ENCODE measurements at regions not wholly inside any gene's neighbourhood (a gene's known extent, or its start where the extent isn't known, plus 50 kb on each side); places are given as distances from the start of the nearest gene placed in this dataset.

DNA sequence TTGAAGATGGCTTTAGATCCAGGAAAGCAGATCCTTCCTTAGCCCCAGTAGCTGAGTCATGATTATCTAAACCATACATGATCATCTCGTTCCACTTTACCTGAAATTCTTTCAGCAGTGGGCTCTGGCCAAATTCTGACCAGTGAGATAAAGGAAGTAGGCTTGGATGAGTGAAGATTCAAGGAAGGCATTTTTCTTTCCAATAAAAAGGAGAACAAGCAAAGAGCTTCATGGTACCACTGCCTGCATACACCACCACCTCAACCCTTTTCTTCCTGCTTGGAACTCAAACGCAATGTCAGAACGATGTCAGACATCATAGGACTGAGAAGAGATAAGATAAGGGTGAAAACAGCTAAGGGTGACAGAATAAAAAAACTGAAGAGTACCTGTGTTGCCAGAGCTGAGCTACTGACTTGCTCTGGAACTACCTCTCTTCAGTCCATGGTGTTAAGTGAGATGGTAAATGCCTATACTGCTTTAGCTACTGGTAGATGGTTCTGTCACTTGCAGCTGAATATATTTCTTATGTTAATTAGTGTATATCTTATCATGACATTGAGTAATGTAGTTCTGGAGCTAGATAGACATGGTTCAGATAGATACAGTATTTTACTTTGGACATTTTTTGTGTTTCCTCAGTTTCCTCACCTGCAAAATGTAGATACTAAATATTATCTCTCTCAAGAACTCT is 58.7 kb upstream of the ACVR1 start:
- Histone ChIP-seq H3K4me1 (ENCODE audit: low read depth) (peaks cover 49% of the 10 kb centered on the region), H3K36me3 (no peaks in the 10 kb centered on the region), H3K9me3 (ENCODE audit: low read depth) (no peaks in the 10 kb centered on the region), H3K27me3 (no peaks in the 10 kb centered on the region), H3K27ac (no peak overlapping the region), H3K4me3 (no peak overlapping the region)
- no peak for DNase-seq (ENCODE audit: low read depth in 1 of 2, low spot score in 1 of 2)
- TF ChIP-seq, protein P1, sequence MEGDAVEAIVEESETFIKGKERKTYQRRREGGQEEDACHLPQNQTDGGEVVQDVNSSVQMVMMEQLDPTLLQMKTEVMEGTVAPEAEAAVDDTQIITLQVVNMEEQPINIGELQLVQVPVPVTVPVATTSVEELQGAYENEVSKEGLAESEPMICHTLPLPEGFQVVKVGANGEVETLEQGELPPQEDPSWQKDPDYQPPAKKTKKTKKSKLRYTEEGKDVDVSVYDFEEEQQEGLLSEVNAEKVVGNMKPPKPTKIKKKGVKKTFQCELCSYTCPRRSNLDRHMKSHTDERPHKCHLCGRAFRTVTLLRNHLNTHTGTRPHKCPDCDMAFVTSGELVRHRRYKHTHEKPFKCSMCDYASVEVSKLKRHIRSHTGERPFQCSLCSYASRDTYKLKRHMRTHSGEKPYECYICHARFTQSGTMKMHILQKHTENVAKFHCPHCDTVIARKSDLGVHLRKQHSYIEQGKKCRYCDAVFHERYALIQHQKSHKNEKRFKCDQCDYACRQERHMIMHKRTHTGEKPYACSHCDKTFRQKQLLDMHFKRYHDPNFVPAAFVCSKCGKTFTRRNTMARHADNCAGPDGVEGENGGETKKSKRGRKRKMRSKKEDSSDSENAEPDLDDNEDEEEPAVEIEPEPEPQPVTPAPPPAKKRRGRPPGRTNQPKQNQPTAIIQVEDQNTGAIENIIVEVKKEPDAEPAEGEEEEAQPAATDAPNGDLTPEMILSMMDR (IDR thresholded peaks at IDR 0.05; ENCODE audit: low read depth, low read length) = no peak

DNA sequence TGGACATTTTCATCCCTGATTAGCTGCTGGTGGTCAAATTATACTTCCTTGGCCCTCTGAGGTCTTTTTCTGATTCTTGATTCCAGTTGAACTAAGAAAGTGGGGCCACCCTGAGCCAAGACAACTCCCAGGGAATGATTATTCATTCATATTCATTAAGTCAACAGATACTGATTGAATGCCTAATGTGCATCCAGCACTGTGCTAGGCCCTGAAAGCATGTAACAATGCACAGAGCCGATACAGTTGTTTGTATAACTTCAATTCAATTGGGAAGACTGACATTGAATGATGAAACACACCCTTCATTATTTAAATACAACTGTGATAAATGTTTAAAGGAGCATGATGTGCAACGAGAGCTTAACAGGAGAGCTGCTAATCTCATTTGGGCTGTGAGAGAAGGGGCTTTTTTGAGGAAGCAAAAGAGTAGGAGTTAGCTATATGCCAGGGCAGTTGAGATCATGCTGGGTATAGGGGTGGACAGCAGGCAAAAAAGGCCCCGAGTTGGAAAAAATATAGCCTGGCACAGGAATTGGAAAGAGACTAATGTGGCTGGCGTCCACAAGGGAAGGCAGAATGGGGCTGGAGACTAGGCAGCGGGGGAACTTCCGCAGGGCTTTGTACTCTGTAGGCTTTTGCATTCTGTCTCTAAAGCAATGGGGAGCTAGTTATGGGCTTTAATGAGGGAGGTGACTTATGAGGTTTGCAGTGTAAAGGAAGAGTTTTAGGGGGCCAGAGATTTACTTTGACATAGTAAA is 57.2 kb upstream of the ACVR1 start:
- TF ChIP-seq, protein P1 (IDR thresholded peaks at IDR 0.05; ENCODE audit: low read depth, low read length) = no peak
- no peaks in the 10 kb centered on the region for H3K36me3 ChIP-seq
- H3K4me1 ChIP-seq (ENCODE audit: low read depth) = peaks cover 39% of the 10 kb centered on the region
- H3K4me3 ChIP-seq = no peak overlapping the region
- DNase-seq (ENCODE audit: low read depth in 1 of 2, low spot score in 1 of 2) = no peak
- no peaks in the 10 kb centered on the region for H3K27me3 ChIP-seq
- H3K27ac ChIP-seq = no peak overlapping the region
- H3K9me3 ChIP-seq (ENCODE audit: low read depth) = no peaks in the 10 kb centered on the region

DNA sequence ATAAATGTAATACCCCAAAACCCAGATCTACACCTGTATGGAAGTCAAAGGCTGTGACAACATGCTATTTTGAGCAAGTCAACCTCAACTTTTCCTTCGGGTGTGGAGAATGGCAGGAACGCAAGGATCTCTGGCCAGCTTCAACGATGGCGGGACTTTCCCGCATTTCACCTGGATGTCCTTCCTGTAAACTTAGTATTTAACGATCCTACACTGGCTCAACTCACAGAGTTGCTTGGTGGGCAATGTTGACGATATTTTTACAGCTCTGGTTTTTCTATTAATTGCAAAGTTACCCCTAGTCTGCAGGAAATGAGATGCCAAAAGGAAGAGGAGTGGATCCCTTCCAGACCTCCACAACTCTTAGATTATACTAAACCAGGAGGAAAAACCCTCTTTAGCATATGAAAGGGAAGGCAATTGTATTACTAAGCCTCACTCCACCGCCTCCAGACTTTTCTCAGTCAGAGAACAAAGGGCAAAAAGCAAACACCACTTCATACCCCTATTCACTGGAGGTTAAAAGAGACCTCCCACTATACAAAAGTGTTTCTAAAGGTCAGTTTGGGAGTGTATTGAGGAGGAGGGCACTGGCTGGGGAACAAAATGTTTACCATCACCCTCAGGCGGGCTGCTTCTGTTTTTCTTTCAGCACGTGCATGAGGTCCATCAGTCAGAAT is 56.5 kb upstream of the ACVR1 start:
- no peaks in the 10 kb centered on the region for H3K27me3 ChIP-seq
- no peaks in the 10 kb centered on the region for H3K36me3 ChIP-seq
- H3K4me3 ChIP-seq = no peak overlapping the region
- peaks cover 32% of the 10 kb centered on the region for H3K4me1 ChIP-seq (ENCODE audit: low read depth)
- H3K27ac ChIP-seq = no peak overlapping the region
- TF ChIP-seq, protein P1 (IDR thresholded peaks at IDR 0.05; ENCODE audit: low read depth, low read length) = no peak
- no peaks in the 10 kb centered on the region for H3K9me3 ChIP-seq (ENCODE audit: low read depth)
- DNase-seq (ENCODE audit: low read depth in 1 of 2, low spot score in 1 of 2) = no peak

DNA sequence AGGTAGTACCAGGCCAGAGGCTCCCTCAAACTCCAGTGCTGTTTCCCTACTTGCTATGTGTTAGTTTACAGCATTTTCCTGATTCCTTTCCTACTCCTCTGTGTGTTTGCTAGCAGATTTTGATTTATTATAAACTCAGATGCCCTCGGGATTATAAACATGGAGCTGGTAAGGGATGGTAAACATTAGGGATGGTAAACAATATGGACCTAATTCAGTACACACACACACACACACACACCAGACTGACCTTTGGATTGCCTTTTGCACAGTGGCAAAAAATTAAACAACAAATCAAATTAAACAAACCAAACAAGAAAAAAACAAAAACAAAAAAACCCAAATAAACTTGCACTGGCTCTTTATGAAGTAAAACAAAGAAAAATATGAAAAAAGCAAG is 55.4 kb upstream of the ACVR1 start:
- H3K4me1 ChIP-seq (ENCODE audit: low read depth) = peaks cover 32% of the 10 kb centered on the region
- no peaks in the 10 kb centered on the region for H3K36me3 ChIP-seq
- H3K27ac ChIP-seq = peak overlapping the region; percentile 2
- no peaks in the 10 kb centered on the region for H3K9me3 ChIP-seq (ENCODE audit: low read depth)
- no peaks in the 10 kb centered on the region for H3K27me3 ChIP-seq
- DNase-seq (ENCODE audit: low read depth in 1 of 2, low spot score in 1 of 2) = no peak
- TF ChIP-seq, protein P1 (IDR thresholded peaks at IDR 0.05; ENCODE audit: low read depth, low read length) = no peak
- H3K4me3 ChIP-seq = no peak overlapping the region

DNA sequence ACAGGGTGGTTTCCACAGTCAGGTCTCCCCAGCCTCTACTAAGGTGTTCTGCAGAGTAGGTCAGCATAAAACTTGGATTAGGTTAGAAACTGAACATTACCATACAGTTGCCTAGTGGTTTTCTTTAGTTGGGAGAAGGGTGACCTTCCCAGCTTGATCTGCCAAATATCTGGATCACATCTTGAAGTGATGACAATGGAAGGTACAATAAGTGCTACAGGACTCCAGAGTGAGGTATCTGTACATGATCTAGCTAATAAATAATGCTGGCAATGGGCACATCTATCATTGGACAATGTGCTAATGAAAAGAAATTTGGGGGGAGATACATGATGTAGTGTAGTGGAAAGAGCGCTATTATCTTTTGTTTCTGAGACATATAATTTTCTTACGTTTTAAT is 54.6 kb upstream of the ACVR1 start:
- H3K4me3 ChIP-seq = no peak overlapping the region
- TF ChIP-seq, protein P1 (IDR thresholded peaks at IDR 0.05; ENCODE audit: low read depth, low read length) = no peak
- H3K9me3 ChIP-seq (ENCODE audit: low read depth) = no peaks in the 10 kb centered on the region
- no peak overlapping the region for H3K27ac ChIP-seq
- no peaks in the 10 kb centered on the region for H3K27me3 ChIP-seq
- H3K4me1 ChIP-seq (ENCODE audit: low read depth) = peaks cover 32% of the 10 kb centered on the region
- no peaks in the 10 kb centered on the region for H3K36me3 ChIP-seq
- no peak for DNase-seq (ENCODE audit: low read depth in 1 of 2, low spot score in 1 of 2)

Data from cardiac muscle cell (in vitro differentiated cells and primary cell).